ENCODE measurements at regions not wholly inside any gene's neighbourhood (a gene's known extent, or its start where the extent isn't known, plus 50 kb on each side); places are given as distances from the start of the nearest gene placed in this dataset.
A peak's percentile ranks its signal among the peaks of the same experiment; 100 is the strongest.

GRCh38 chr5:1662559-1663085 lies 137.0 kb downstream of the MRPL36 start:
- H3K4me3 Mint-ChIP-seq (ENCODE audit: unreplicated experiment): no peak overlapping the region

GRCh38 chr5:1661831-1662558 lies 137.6 kb downstream of the MRPL36 start:
- no peak overlapping the region for H3K27ac Mint-ChIP-seq (ENCODE audit: unreplicated experiment)

More at GRCh38 chr5:1662559-1663085, 137.0 kb downstream of the MRPL36 start:
- H3K36me3 Mint-ChIP-seq (ENCODE audit: unreplicated experiment): no peaks in the 10 kb centered on the region
- TF ChIP-seq CTCF (IDR thresholded peaks at IDR 0.05): no peak
- peaks cover 46% of the 10 kb centered on the region for H3K27me3 Mint-ChIP-seq (ENCODE audit: unreplicated experiment)
- no peak overlapping the region for H3K27ac Mint-ChIP-seq (ENCODE audit: unreplicated experiment)
- H3K4me1 Mint-ChIP-seq (ENCODE audit: unreplicated experiment): no peaks in the 10 kb centered on the region
- H3K9me3 Mint-ChIP-seq (ENCODE audit: unreplicated experiment): no peaks in the 10 kb centered on the region
- peak; percentile 67 for DNase-seq (ENCODE audit: extremely low spot score, unreplicated experiment)

GRCh38 chr5:1661311-1661710 lies 137.6 kb upstream of the LPCAT1 start:
- Mint-ChIP-seq H3K36me3 (ENCODE audit: unreplicated experiment) (no peaks in the 10 kb centered on the region), H3K27ac (ENCODE audit: unreplicated experiment) (no peak overlapping the region), H3K9me3 (ENCODE audit: unreplicated experiment) (no peaks in the 10 kb centered on the region), H3K27me3 (ENCODE audit: unreplicated experiment) (peaks cover 50% of the 10 kb centered on the region), H3K4me1 (ENCODE audit: unreplicated experiment) (no peaks in the 10 kb centered on the region), H3K4me3 (ENCODE audit: unreplicated experiment) (no peak overlapping the region)
- peak; percentile 72 for DNase-seq (ENCODE audit: extremely low spot score, unreplicated experiment)
- TF ChIP-seq CTCF (IDR thresholded peaks at IDR 0.05): no peak

More at GRCh38 chr5:1661831-1662558, 137.6 kb downstream of the MRPL36 start:
- no peaks in the 10 kb centered on the region for H3K36me3 Mint-ChIP-seq (ENCODE audit: unreplicated experiment)
- peak; percentile 77 for DNase-seq (ENCODE audit: extremely low spot score, unreplicated experiment)
- no peaks in the 10 kb centered on the region for H3K4me1 Mint-ChIP-seq (ENCODE audit: unreplicated experiment)
- no peaks in the 10 kb centered on the region for H3K9me3 Mint-ChIP-seq (ENCODE audit: unreplicated experiment)
- H3K27me3 Mint-ChIP-seq (ENCODE audit: unreplicated experiment): peaks cover 51% of the 10 kb centered on the region
- no peak overlapping the region for H3K4me3 Mint-ChIP-seq (ENCODE audit: unreplicated experiment)
- TF ChIP-seq CTCF (IDR thresholded peaks at IDR 0.05): no peak

- peak; percentile 64 for DNase-seq (ENCODE audit: extremely low spot score, unreplicated experiment)
Observed at GRCh38 chr5:1660511-1660910, 136.8 kb upstream of the LPCAT1 start.

More at GRCh38 chr5:1660511-1660910, 136.8 kb upstream of the LPCAT1 start:
- H3K9me3 Mint-ChIP-seq (ENCODE audit: unreplicated experiment): no peaks in the 10 kb centered on the region
- H3K36me3 Mint-ChIP-seq (ENCODE audit: unreplicated experiment): no peaks in the 10 kb centered on the region
- H3K27me3 Mint-ChIP-seq (ENCODE audit: unreplicated experiment): peaks cover 42% of the 10 kb centered on the region
- H3K4me3 Mint-ChIP-seq (ENCODE audit: unreplicated experiment): no peak overlapping the region
- no peak for TF ChIP-seq CTCF (IDR thresholded peaks at IDR 0.05)
- no peak overlapping the region for H3K27ac Mint-ChIP-seq (ENCODE audit: unreplicated experiment)
- no peaks in the 10 kb centered on the region for H3K4me1 Mint-ChIP-seq (ENCODE audit: unreplicated experiment)
